ENCODE measurements at regions not wholly inside any gene's neighbourhood (a gene's known extent, or its start where the extent isn't known, plus 50 kb on each side); places are given as distances from the start of the nearest gene placed in this dataset.
"Not testable (repeated sequence)": the region's sequence is repeated elsewhere in the genome, so short reads cannot be mapped to it uniquely, and the experiment has no call there.

- no peak for TF ChIP-seq FOS (IDR thresholded peaks at IDR 0.05; ENCODE audit: low read depth, low read length)
- no peak for TF ChIP-seq RFX5 (IDR thresholded peaks at IDR 0.05; ENCODE audit: low read depth, low read length)
- no peak for TF ChIP-seq RCOR1 (IDR thresholded peaks at IDR 0.05; ENCODE audit: insufficient replicate concordance, low read length)
- no peak overlapping the region for H4K5ac ChIP-seq (ENCODE audit: low read depth, low read length)
- H3K79me1 ChIP-seq (ENCODE audit: low read depth in 1 of 2, low read length in 2 of 2): no peaks in the 10 kb centered on the region
- H2BK120ac ChIP-seq (ENCODE audit: low read depth, low read length): no peak overlapping the region
- dilution Hi-C loops (cut with HindIII; ENCODE audit: low sequenced_read_pairs, unreplicated experiment) (no loop called here), in situ Hi-C loops (cut with MboI; ENCODE audit: low sequenced_read_pairs) (no loop called here), intact Hi-C loops (cut with micrococcal nuclease) (no loop called here)
- no peak overlapping the region for H3K4me2 ChIP-seq (ENCODE audit: low read depth, low read length)
- no peak overlapping the region for H2BK15ac ChIP-seq (ENCODE audit: low read depth, low read length)
- no peak overlapping the region for H3K27ac ChIP-seq (ENCODE audit: insufficient read depth, low read length)
- no peaks in the 10 kb centered on the region for H3K36me3 ChIP-seq (ENCODE audit: control insufficient read depth, insufficient read depth, low read length)
- no peak for ATAC-seq (ENCODE audit: low read depth)
- H2AK9ac ChIP-seq (replicated peaks; ENCODE audit: low read depth, low read length, poor library complexity): no peak overlapping the region
- no peaks in the 10 kb centered on the region for H4K20me1 ChIP-seq (ENCODE audit: insufficient read depth, low read length)
- peaks cover 2% of the 10 kb centered on the region; the same call in 1 of the 2 replicates for H3K27me3 ChIP-seq (ENCODE audit: control insufficient read depth, insufficient read depth, low read length)
- H4K91ac ChIP-seq (ENCODE audit: insufficient read depth, low read depth, low read length): no peak overlapping the region
- no peak overlapping the region for H3K9ac ChIP-seq (ENCODE audit: low read depth, low read length)
- no peak for DNase-seq
- H3K4me1 ChIP-seq (ENCODE audit: control insufficient read depth, insufficient read depth, low read length): no peaks in the 10 kb centered on the region
- no peak overlapping the region for H2BK5ac ChIP-seq (ENCODE audit: low read depth, low read length, poor library complexity, severe bottlenecking)
- H2AK5ac ChIP-seq (ENCODE audit: low read depth, low read length): no peak overlapping the region
- POLR2A ChIA-PET (ENCODE audit: unreplicated experiment): interaction anchor here (0.6 kb wide), 1 partner anchor 11 kb away, joined by 3 read pairs; no protein-coding TSS in a partner anchor
- no peak overlapping the region for H2AFZ ChIP-seq (replicated peaks; ENCODE audit: low read length, poor library complexity)
- no peak overlapping the region for H3K18ac ChIP-seq (ENCODE audit: low read depth, low read length)
- H3K9me1 ChIP-seq (ENCODE audit: insufficient read depth, low read length): no peaks in the 10 kb centered on the region
- H3K9me3 ChIP-seq (ENCODE audit: control insufficient read depth, insufficient read depth, low read length): no peaks in the 10 kb centered on the region
- H4K8ac ChIP-seq (ENCODE audit: low read depth in 2 of 2, low read length in 2 of 2): no peak overlapping the region
- H3K4me3 ChIP-seq (ENCODE audit: insufficient read depth, low read depth, low read length): no peak overlapping the region
- WGBS, 2 experiments (ENCODE audit: extremely low coverage in 2 of 2, insufficient read length in 1 of 2): no CpG with 5 or more reads among the region's 2 CpGs
- CTCF ChIA-PET: interaction anchor here (0.6 kb wide), 1 partner anchor 24 kb away, joined by 3 read pairs; no protein-coding TSS in a partner anchor
- no peak overlapping the region for H3K23ac ChIP-seq (ENCODE audit: low read depth, low read length)
- no peak overlapping the region for H3K14ac ChIP-seq (replicated peaks; ENCODE audit: low read depth, low read length)
- no peak overlapping the region for H3K4ac ChIP-seq (ENCODE audit: low read depth, low read length)
- no peak overlapping the region for H3K56ac ChIP-seq (ENCODE audit: extremely low read depth, insufficient read depth, low read length)
- no peak overlapping the region for H2BK20ac ChIP-seq (ENCODE audit: low read depth, low read length)
- no TSS peak for BruUV-seq (replicated peaks)
Observed at GRCh38 chr4:87916626-87917025, 58.9 kb upstream of the SPP1 start.

GRCh38 chr4:87917911-87918310 is 57.6 kb upstream of the SPP1 start:
- H2BK15ac ChIP-seq (ENCODE audit: low read depth, low read length): not testable (repeated sequence)

More at GRCh38 chr4:87917911-87918310, 57.6 kb upstream of the SPP1 start:
- H3K23ac ChIP-seq (ENCODE audit: low read depth, low read length); H2BK5ac ChIP-seq (ENCODE audit: low read depth, low read length, poor library complexity, severe bottlenecking); H3K36me3 ChIP-seq (ENCODE audit: control insufficient read depth, insufficient read depth, low read length); H4K8ac ChIP-seq (ENCODE audit: low read depth in 2 of 2, low read length in 2 of 2); CTCF ChIA-PET; H3K14ac ChIP-seq (replicated peaks; ENCODE audit: low read depth, low read length); H2BK20ac ChIP-seq (ENCODE audit: low read depth, low read length); in situ Hi-C loops (cut with MboI; ENCODE audit: low sequenced_read_pairs); BruUV-seq (replicated peaks); H2AK9ac ChIP-seq (replicated peaks; ENCODE audit: low read depth, low read length, poor library complexity); intact Hi-C loops (cut with micrococcal nuclease); H3K79me1 ChIP-seq (ENCODE audit: low read depth in 1 of 2, low read length in 2 of 2); H2AK5ac ChIP-seq (ENCODE audit: low read depth, low read length); H3K4ac ChIP-seq (ENCODE audit: low read depth, low read length); H4K20me1 ChIP-seq (ENCODE audit: insufficient read depth, low read length); POLR2A ChIA-PET (ENCODE audit: unreplicated experiment); H3K56ac ChIP-seq (ENCODE audit: extremely low read depth, insufficient read depth, low read length); H3K4me2 ChIP-seq (ENCODE audit: low read depth, low read length); H3K4me3 ChIP-seq (ENCODE audit: insufficient read depth, low read depth, low read length); H3K9me3 ChIP-seq (ENCODE audit: control insufficient read depth, insufficient read depth, low read length); DNase-seq; H3K4me1 ChIP-seq (ENCODE audit: control insufficient read depth, insufficient read depth, low read length); H3K9me1 ChIP-seq (ENCODE audit: insufficient read depth, low read length); dilution Hi-C loops (cut with HindIII; ENCODE audit: low sequenced_read_pairs, unreplicated experiment); H3K18ac ChIP-seq (ENCODE audit: low read depth, low read length); H4K91ac ChIP-seq (ENCODE audit: insufficient read depth, low read depth, low read length); H2AFZ ChIP-seq (replicated peaks; ENCODE audit: low read length, poor library complexity); ATAC-seq (ENCODE audit: low read depth); H3K27ac ChIP-seq (ENCODE audit: insufficient read depth, low read length); H3K27me3 ChIP-seq (ENCODE audit: control insufficient read depth, insufficient read depth, low read length); H2BK120ac ChIP-seq (ENCODE audit: low read depth, low read length); H3K9ac ChIP-seq (ENCODE audit: low read depth, low read length); H4K5ac ChIP-seq (ENCODE audit: low read depth, low read length): not testable (repeated sequence)
- WGBS, 2 experiments (ENCODE audit: extremely low coverage in 2 of 2, insufficient read length in 1 of 2): no CpG with 5 or more reads among the region's 5 CpGs

All from IMR-90 (cell line).